ENCODE measurements at regions not wholly inside any gene's neighbourhood (a gene's known extent, or its start where the extent isn't known, plus 50 kb on each side); places are given as distances from the start of the nearest gene placed in this dataset.
"Not testable (repeated sequence)": the region's sequence is repeated elsewhere in the genome, so short reads cannot be mapped to it uniquely, and the experiment has no call there.

DNA sequence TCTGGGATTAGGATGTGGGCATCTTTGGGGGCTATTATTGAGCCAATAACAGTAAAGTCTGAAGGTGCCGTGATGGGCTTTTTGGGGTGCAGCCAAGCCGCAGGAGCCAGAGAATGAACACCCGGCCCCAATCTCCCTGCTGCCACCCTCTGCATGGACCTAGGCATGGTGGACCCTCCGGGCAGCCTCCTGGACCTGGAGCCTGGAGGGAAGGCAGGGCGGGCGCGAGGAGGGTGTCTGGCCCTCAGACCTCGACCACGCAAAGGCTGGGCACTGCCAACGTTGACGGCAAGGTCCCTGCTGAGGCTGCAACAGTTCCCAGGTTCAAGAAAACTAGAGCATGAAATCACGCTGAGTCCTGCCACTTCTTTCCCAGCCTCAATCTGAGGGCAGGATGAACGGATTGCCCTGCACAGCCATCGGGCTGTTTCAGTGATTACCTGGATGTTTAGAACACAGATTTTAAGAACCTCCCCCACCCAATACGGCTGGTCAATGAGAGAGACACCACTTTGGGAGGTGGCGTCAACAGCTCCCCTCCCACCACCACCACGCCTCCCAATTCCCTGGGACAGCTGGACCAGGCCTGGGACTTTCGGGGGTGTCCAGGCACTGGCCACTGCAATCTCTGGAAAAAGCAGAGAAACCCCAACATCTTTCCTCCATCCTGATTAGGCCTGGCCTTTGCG, 147.4 kb downstream of the NPIPB11 start:
- not testable (repeated sequence) for DNase-seq

- not testable (repeated sequence) for DNase-seq
Measured at GRCh38 chr16:29257419-29258336, 148.8 kb downstream of the NPIPB11 start.

- no peak for DNase-seq
Measured at GRCh38 chr16:29256501-29256981, 150.0 kb downstream of the NPIPB11 start.

DNA sequence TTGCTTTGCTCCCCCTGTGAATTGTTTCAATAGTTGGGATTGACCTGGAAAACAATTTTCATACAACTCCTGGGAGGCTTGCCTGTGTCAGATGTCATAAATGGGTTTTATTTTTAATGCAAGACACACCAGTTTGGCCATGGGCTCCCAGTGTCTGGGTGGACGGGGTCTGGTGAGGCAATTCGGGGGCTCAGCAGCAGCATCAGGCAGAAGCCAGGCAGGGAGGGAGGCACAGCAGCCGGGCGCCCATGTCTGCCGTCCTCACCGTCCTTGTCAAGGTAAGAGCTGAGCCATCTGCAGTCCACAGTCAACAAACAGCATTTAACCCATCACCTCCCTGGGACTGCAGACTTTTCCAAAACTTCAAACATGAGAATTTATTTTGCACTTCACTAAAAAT, 150.6 kb downstream of the NPIPB11 start:
- DNase-seq: not testable (repeated sequence)

- not testable (repeated sequence) for DNase-seq
Measured at GRCh38 chr16:29255496-29255796, 151.1 kb downstream of the NPIPB11 start.

DNA sequence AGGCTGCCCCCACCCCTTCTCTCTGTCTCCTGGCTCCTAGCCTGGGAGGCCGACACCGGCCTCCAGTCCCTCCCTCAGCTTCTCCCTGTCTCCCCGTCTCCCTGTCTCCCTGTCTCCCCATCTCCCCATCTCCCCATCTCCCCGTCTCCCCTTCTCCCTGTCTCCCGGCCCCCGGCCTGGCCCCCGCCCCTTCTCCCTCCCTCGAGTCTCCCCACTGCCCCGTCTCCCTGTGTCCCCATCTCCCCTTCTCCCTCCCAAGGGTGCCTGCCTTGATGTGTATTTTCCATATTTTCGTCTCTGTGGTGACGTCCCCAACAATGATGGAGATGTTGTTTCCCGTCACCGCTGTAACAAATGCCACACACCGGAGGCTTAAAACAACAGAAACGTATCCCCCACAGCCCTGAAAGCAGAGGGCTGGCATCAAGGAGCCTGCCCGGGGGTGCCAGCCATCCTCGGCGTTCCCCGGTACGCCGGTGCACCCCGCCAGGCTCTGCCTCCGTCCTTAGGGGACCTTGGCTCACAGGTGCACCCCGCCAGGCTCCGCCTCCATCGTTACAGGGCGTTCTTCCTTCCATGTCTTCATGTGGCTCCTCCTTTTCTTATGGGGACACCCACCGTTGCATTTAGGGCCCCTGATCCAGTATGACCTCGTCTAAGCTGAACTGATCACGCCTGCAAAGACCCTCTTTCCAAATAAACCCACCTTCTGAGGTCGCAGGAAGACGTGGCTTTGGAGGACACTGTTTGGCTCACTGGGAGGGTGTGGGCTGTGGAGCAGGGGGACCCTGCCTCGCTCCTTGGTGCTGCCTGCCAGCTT, 151.6 kb downstream of the NPIPB11 start:
- no peak for DNase-seq

DNA sequence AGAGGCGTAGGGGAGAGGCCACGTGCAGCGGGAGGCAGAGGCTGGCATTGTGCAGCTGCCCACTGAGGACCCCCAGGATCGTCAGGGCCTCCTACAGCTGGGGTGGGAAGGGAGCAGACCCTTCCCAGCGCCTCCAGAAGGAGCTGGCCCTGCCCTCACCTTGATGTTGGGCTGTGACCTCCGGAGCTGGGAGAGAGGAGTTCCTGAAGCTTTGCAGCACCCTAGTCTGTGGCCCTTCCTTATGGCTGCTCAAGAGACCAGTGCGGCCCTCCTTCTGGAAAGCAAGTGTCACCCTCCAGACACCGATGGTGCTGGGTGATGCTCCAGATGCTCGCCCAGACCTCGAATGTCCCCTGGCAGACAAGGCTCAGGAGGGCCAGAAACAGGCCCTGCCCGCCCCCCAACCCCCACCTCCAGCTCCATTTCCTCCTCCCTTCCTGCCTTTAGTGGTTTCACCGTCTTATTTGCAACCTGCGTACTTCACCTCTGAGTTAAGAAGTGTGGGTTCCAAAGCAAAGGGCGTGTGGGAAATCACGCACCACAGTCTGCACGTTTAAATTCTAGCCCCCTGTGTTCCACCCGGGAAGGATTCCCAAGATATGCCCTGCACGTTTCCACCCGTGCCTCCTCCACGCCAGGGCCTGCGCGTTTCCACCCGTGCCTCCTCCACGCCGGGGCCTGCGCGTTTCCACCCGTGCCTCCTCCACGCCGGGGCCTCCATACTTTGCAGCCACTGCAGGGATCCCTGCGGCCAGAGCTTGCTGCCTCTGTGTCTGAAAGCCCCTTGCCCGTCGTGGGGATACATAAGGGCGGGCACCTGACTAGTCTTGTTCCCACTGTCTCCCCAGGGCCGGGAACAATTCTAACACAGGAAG, 152.6 kb downstream of the NPIPB11 start:
- DNase-seq: not testable (repeated sequence)

DNA sequence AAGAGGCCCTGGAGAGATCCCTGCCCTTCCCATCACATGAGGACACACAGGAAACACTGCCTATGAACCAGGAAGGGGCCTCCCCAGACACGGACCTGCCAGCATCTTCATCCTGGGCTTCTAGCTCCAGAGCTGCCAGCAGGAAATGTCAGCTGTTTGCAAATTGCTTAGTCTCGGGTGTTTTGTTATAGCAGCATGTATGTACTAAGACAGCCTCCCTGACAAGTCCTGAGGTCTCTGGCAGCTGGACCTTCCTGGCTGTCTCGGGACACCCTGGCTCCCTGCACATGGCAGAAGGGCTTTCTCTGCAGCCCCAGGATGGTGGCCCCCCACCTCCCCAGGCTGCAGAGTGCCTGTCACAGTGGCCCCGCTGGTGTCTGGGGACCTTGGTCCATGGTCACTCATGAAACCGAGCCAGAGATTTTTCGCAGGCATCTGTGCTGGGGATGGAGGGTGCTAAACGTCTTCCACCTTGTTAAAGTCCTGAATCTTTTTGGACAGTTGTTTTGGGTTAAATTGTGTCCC, 153.4 kb downstream of the NPIPB11 start:
- not testable (repeated sequence) for DNase-seq

DNA sequence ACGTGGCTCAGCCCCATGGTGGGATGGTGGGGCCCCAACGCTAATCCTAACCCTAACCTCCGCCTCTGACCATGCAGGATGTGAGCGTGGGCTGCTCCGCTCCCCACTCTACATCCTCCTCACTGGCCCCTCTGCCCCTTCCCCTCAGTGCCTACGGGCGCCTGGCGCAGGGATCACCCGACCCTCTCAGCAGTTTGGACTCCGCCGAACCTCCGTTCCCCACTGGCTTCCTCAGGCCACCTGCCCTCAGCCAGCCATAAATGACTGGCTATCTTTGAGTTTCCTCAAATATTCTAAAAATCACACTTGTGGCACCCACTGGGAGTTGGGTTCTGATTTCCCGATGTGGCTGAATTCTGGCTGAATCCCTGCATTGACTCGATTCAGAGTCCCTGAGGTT, 154.2 kb downstream of the NPIPB11 start:
- not testable (repeated sequence) for DNase-seq

DNA sequence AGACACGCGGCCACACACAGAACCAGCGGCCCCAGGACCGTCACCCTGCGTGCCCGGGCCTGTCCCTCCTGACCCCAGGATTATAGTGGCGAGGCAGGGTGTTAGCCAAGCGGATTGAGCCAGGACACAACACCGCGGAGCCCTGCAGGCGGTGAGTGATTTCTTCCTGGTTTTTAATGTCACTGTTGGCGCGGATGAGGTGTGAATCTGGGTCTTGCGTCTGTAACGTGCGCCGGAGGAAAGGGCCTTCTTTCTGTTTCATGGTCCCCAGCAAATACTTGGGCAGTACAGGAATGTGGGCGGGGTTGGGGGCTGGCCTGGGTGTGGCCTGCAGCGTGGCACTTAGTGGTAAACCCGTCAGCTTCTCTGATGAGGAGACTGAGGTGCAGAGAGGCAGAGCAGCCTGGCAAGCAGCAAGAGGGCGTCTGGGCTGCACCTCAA, 154.9 kb downstream of the NPIPB11 start:
- DNase-seq: not testable (repeated sequence)

DNA sequence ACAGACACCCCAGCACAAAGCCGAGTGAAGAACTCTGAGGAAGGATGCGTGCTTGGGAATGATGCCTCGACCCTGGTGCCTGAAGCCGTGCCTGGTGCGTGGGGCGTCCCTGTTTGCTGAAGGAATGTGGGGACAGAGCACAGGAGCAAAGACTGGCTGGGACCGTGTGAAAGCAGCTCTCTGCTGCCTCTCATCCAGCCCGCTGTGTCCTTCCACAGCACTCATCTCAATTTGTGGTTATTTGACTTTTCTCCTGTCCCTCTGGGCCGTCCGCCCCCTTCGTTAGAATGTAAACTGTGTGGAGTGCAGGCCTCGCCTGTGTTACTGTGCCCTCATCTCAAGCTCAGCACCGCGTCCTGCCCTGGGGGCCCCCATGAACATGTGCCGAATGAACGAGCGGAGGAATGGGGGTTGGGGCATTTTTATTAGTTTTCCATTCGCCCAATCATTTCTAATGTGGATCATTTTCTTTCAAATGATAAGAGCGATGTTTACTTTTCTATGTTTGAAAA, 155.5 kb downstream of the NPIPB11 start:
- DNase-seq: not testable (repeated sequence)

DNA sequence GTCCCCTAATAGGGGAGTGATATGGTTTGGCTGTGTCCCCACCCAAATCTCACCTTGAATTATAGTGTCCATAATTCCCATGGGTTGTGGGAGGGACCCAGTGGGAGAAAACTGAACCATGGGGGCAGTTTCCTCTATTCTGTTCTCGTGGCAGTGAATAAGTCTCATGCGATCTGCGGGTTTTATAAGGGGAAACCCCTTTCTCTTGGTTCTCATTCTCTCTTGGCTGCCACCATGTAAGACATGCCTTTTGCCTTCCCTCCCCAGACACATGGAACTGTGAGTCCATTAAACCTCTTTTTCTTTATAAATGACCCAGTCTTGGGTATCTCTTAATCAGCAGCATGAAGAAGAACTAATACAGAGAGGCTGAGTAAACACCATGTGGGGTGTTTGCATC, 156.0 kb downstream of the NPIPB11 start:
- not testable (repeated sequence) for DNase-seq

GRCh38 chr16:29248940-29249318, 157.6 kb downstream of the NPIPB11 start:
- DNase-seq: not testable (repeated sequence)

GRCh38 chr16:29248306-29248939, 158.1 kb downstream of the NPIPB11 start:
- DNase-seq: not testable (repeated sequence)

GRCh38 chr16:29246091-29246490, 160.4 kb downstream of the NPIPB11 start:
- DNase-seq: not testable (repeated sequence)

DNA sequence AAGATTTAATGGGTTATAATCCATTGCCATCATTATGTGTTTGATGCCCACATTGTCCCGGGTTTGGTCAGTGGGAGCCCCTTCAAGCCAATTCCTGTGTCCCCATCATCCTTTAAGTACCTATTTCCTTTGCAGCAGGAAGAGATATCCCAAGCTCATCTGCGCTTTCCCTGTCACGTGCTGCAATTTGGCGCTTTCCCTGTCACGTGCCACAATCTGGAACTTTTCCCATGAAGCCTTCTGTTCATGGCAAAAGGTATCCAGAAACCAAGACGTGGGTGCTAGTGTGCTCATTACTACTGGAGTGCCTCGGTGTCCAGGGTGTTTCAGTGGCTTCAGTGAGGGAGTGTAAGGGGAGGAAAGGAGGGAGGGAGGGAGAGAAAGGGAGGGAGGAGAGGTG, 168.5 kb downstream of the NPIPB11 start:
- DNase-seq: no peak

DNA sequence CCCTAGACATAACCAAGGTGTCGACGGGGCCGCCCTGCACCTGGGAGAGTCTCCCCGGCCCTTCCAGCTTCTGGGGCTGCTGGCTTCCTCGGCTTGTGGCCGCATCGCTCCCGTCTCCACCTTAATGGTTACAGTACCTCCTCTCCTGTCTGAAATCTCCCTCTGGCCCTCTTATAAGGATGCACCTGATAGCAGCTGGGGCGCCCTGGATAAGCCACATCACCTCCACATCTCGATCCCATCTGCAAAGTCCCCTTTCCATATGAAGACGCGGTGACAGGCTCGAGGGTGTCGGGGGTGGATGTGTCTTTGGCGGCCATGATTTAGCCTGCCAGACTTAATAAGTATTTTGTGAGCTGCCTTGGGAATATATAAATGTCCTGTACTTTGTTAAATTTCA, 169.0 kb downstream of the NPIPB11 start:
- DNase-seq: not testable (repeated sequence)

GRCh38 chr16:29237023-29237422, 169.5 kb downstream of the NPIPB11 start:
- not testable (repeated sequence) for DNase-seq

DNA sequence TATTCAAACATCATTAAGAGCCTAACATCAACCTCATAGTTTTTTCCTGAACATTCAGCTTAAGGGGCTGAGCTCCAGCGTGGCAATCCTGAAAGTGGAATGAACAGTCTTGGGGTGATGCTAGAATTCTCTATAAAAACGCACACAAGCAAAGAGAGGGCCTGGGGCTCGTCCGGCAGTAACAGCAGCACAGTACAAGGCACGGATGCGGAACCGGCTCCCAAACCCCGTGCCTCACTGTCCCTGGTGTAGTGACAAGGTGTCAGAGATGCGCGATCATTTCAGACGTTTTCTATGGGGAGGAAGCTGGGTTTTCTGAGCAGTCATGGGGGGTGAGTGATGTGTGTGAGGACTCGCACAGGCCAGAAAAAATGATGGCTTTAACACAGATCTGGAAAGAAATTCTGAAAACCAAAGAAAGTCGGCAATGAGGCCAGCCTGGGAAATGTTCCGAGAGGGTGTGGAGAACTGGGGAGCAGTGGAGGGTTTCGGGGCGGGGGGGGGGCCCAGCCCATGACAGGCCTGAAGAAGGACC, 170.6 kb downstream of the NPIPB11 start:
- not testable (repeated sequence) for DNase-seq

- DNase-seq: not testable (repeated sequence)
Measured at GRCh38 chr16:29234536-29235275, 171.8 kb downstream of the NPIPB11 start.

Measured in NCI-H446 treated with DMSO at 0.1 percent for 48 hours (cell line).